Keratinocyte (primary cell): ENCODE measurements at regions not wholly inside any gene's neighbourhood (a gene's known extent, or its start where the extent isn't known, plus 50 kb on each side); places are given as distances from the start of the nearest gene placed in this dataset.

Source experiments
- EZH2 ChIP-seq: IDR thresholded peaks from one replicate; pipeline ENCODE4 v1.6.1; 2012; ENCODE audit warnings: inconsistent platforms, mild to moderate bottlenecking, low read length, moderate library complexity
- TF ChIP-seq, protein P1 (sequence below), 3 experiments: IDR thresholded peaks in 1 of 3; conservative IDR thresholded peaks in 1 of 3; optimal IDR thresholded peaks in 1 of 3; 2 replicates in 2 of 3; 3 replicates in 1 of 3; pipeline versions ENCODE3 to v1.5.1; 2011; ENCODE audit warnings: low read length in 3 of 3, mild to moderate bottlenecking in 3 of 3, moderate library complexity in 2 of 3, control low read depth in 1 of 3, inconsistent platforms in 1 of 3; ENCODE audit not compliant: insufficient read depth in 2 of 3; ENCODE audit errors: extremely low read depth in 1 of 3

DNA sequence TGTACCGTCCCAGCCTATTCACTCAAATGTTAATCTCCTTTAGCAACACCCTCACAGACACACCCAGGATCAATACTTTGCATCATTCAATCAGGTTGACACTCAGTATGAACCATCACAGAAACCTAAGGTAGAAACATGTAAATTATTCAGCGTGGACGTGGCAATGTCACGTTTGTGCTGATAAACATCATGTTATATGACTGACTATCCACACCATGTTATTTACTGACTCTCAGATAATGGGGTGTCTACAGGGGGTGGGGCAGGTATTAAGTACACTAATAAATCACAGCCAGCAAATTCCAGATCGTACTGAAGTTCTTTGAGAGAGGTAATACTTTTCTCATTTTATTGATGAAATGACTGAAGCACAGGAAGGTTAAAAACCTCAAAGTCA, 280.0 kb downstream of the C12orf75 start:
- TF ChIP-seq EZH2, result no peak
- TF ChIP-seq, protein P1, sequence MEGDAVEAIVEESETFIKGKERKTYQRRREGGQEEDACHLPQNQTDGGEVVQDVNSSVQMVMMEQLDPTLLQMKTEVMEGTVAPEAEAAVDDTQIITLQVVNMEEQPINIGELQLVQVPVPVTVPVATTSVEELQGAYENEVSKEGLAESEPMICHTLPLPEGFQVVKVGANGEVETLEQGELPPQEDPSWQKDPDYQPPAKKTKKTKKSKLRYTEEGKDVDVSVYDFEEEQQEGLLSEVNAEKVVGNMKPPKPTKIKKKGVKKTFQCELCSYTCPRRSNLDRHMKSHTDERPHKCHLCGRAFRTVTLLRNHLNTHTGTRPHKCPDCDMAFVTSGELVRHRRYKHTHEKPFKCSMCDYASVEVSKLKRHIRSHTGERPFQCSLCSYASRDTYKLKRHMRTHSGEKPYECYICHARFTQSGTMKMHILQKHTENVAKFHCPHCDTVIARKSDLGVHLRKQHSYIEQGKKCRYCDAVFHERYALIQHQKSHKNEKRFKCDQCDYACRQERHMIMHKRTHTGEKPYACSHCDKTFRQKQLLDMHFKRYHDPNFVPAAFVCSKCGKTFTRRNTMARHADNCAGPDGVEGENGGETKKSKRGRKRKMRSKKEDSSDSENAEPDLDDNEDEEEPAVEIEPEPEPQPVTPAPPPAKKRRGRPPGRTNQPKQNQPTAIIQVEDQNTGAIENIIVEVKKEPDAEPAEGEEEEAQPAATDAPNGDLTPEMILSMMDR (optimal IDR thresholded peaks at IDR 0.05 in 1 of 3, IDR thresholded peaks at IDR 0.05 in 1 of 3, conservative IDR thresholded peaks at IDR 0.05 in 1 of 3; ENCODE audit: extremely low read depth in 1 of 3, insufficient read depth in 2 of 3, low read length in 3 of 3), result no peak
